HUES6 (cell line): ENCODE measurements at regions not wholly inside any gene's neighbourhood (a gene's known extent, or its start where the extent isn't known, plus 50 kb on each side); places are given as distances from the start of the nearest gene placed in this dataset.

Experiments used
- H3K27ac ChIP-seq: 2 replicates; pipeline ENCODE4 v1.7.0; 2013; ENCODE audit warnings: low read depth, mild to moderate bottlenecking, low read length, inconsistent platforms
- H3K27me3 ChIP-seq: 2 replicates; pipeline ENCODE4 v1.6.1; 2013; ENCODE audit warnings: low read length; ENCODE audit not compliant: control insufficient read depth, insufficient read depth
- H3K36me3 ChIP-seq: 2 replicates; pipeline ENCODE4 v1.6.1; 2013; ENCODE audit warnings: low read length; ENCODE audit not compliant: control insufficient read depth, insufficient read depth
- H3K4me1 ChIP-seq: 2 replicates; pipeline ENCODE4 v1.6.1; 2013; ENCODE audit warnings: low read length; ENCODE audit not compliant: control insufficient read depth, insufficient read depth
- H3K4me3 ChIP-seq: 2 replicates; pipeline ENCODE4 v1.5.1; 2013; ENCODE audit warnings: low read depth, low read length
- H3K9ac ChIP-seq: one replicate; pipeline ENCODE4 v1.6.1; 2013; ENCODE audit warnings: mild to moderate bottlenecking, low read length
- H3K9me3 ChIP-seq: 2 replicates; pipeline ENCODE4 v1.6.1; 2013; ENCODE audit warnings: low read depth, low read length; ENCODE audit not compliant: control insufficient read depth, insufficient read depth

DNA sequence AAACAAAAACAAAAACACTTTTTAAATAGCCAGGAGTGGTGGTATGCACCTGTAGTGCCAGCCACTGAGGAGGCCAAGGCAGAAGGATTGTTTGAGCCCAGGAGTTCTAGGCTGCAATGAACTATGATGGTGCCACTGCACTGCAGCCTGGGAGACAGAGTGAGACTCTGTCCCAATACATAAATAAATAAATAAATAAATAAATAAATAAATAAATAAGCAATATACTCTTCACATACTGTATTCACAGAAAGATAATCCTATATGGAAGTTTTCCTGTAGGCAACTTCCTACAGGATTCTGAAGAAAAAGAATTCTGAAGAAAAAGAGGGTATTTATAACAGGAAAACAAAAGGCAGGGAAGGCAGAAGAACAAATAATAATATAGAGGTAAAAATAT, 293.3 kb upstream of the GRIA3 start:
- H3K36me3 ChIP-seq, result no peaks in the 10 kb centered on the region
- no peaks in the 10 kb centered on the region for H3K9me3 ChIP-seq
- no peak overlapping the region for H3K4me3 ChIP-seq
- no peaks in the 10 kb centered on the region for H3K27me3 ChIP-seq
- H3K27ac ChIP-seq, result no peak overlapping the region
- no peak overlapping the region for H3K9ac ChIP-seq
- H3K4me1 ChIP-seq, result no peaks in the 10 kb centered on the region

DNA sequence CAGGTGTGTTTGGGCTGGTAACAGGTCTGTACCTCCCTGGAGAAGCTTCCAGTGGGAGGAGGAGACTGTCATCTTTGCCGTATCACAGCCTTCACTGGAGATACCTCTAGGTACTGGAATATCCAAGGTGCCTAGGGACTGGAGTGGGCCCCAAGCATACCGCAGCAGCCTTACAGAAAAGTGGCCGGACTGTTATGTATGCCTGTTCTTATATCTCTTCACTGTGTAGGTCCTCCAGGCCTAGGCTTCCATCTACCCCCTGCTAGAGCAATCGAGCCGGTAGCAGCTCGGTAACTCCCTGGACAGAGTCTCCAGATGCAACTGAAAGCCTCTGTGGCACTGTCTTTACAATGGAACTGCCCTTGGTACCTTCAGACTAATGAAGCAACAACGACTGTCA, 277.4 kb upstream of the GRIA3 start:
- Histone ChIP-seq H3K4me1 (no peaks in the 10 kb centered on the region), H3K36me3 (no peaks in the 10 kb centered on the region), H3K27ac (no peak overlapping the region), H3K9me3 (0 out of 2 replicates have a peak, but pooled peaks cover 16% of the 10 kb centered on the region), H3K4me3 (no peak overlapping the region), H3K9ac (no peak overlapping the region), H3K27me3 (no peaks in the 10 kb centered on the region; the same call in 1 of the 2 replicates)

DNA sequence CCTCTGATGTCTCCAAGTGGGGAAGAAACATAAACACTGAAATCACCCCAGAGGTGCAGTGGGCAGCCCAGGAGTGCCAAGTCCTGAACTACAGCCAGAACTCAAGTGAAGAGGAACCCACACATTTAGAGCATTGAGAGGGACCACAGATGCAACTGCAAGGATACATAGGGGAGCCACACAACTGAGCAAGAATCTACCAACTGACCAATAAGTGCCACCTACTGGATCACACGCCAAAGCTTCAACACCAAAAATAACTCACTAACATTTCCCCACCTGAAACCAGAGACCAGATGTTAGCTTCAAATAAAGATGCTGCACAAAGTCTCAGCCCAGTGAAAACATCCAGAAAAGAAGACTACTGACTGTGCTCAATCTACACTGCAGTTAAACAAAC, 276.7 kb upstream of the GRIA3 start:
- Histone ChIP-seq H3K4me1 (no peaks in the 10 kb centered on the region), H3K9ac (no peak overlapping the region), H3K9me3 (0 out of 2 replicates have a peak, but pooled peaks cover 16% of the 10 kb centered on the region), H3K27ac (no peak overlapping the region), H3K4me3 (no peak overlapping the region), H3K27me3 (no peaks in the 10 kb centered on the region; the same call in 1 of the 2 replicates), H3K36me3 (no peaks in the 10 kb centered on the region)

- no peaks in the 10 kb centered on the region; the same call in 1 of the 2 replicates for H3K27me3 ChIP-seq
- no peaks in the 10 kb centered on the region for H3K36me3 ChIP-seq
- H3K4me1 ChIP-seq, result no peaks in the 10 kb centered on the region
- H3K9ac ChIP-seq, result no peak overlapping the region
- no peak overlapping the region for H3K4me3 ChIP-seq
- H3K9me3 ChIP-seq, result 0 out of 2 replicates have a peak, but pooled peaks cover 15% of the 10 kb centered on the region
- no peak overlapping the region for H3K27ac ChIP-seq
Measured at GRCh38 chrX:122910697-122911096, 273.4 kb upstream of the GRIA3 start.

GRCh38 chrX:122913134-122913533, 270.9 kb upstream of the GRIA3 start:
- H3K4me3 ChIP-seq, result no peak overlapping the region
- no peak overlapping the region for H3K27ac ChIP-seq
- H3K27me3 ChIP-seq, result no peaks in the 10 kb centered on the region; the same call in 1 of the 2 replicates

GRCh38 chrX:122913764-122914163, 270.3 kb upstream of the GRIA3 start:
- Histone ChIP-seq H3K27me3 (no peaks in the 10 kb centered on the region; the same call in 1 of the 2 replicates), H3K4me1 (no peaks in the 10 kb centered on the region), H3K4me3 (no peak overlapping the region)

More at GRCh38 chrX:122913134-122913533, 270.9 kb upstream of the GRIA3 start:
- H3K4me1 ChIP-seq, result no peaks in the 10 kb centered on the region
- 0 out of 2 replicates have a peak, but pooled peaks cover 13% of the 10 kb centered on the region for H3K9me3 ChIP-seq
- H3K36me3 ChIP-seq, result no peaks in the 10 kb centered on the region
- no peak overlapping the region for H3K9ac ChIP-seq

GRCh38 chrX:122914256-122914655, 269.8 kb upstream of the GRIA3 start:
- Histone ChIP-seq H3K4me3 (no peak overlapping the region), H3K27ac (no peak overlapping the region), H3K9ac (no peak overlapping the region), H3K27me3 (no peaks in the 10 kb centered on the region; the same call in 1 of the 2 replicates), H3K4me1 (no peaks in the 10 kb centered on the region), H3K9me3 (0 out of 2 replicates have a peak, but pooled peaks cover 9% of the 10 kb centered on the region), H3K36me3 (no peaks in the 10 kb centered on the region)

More at GRCh38 chrX:122913764-122914163, 270.3 kb upstream of the GRIA3 start:
- H3K27ac ChIP-seq, result no peak overlapping the region
- H3K9me3 ChIP-seq, result 0 out of 2 replicates have a peak, but pooled peaks cover 13% of the 10 kb centered on the region
- H3K9ac ChIP-seq, result no peak overlapping the region
- H3K36me3 ChIP-seq, result no peaks in the 10 kb centered on the region

DNA sequence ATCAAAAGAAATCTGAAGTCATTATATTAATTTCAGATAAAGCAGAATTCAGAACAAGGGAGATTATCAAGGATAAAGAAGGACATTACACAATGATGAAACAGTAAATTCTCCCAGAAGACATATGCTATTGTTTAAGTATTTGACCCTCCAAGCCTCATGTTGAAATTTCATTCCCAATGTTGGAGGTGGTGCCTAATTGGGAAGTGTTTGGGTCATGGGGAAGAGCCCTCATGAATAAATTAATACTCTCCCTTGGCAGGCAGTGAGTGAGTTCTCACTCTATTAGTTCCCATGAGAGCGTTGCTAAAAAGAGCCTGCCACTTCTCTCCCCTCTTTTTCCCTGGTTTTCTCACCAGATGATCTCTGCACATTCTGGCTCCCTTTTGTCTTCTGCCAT, 249.9 kb upstream of the GRIA3 start:
- no peak overlapping the region for H3K4me3 ChIP-seq
- H3K4me1 ChIP-seq, result peaks cover 14% of the 10 kb centered on the region
- no peaks in the 10 kb centered on the region for H3K27me3 ChIP-seq
- peaks cover 4% of the 10 kb centered on the region; the same call in 1 of the 2 replicates for H3K9me3 ChIP-seq
- no peak overlapping the region for H3K27ac ChIP-seq
- H3K9ac ChIP-seq, result no peak overlapping the region
- no peaks in the 10 kb centered on the region for H3K36me3 ChIP-seq

GRCh38 chrX:122940199-122940598, 243.9 kb upstream of the GRIA3 start:
- H3K4me1 ChIP-seq, result no peaks in the 10 kb centered on the region
- no peaks in the 10 kb centered on the region for H3K9me3 ChIP-seq
- H3K27ac ChIP-seq, result no peak overlapping the region
- H3K27me3 ChIP-seq, result no peaks in the 10 kb centered on the region
- H3K9ac ChIP-seq, result no peak overlapping the region
- H3K4me3 ChIP-seq, result no peak overlapping the region
- no peaks in the 10 kb centered on the region for H3K36me3 ChIP-seq

- Histone ChIP-seq H3K9me3 (no peaks in the 10 kb centered on the region), H3K27me3 (no peaks in the 10 kb centered on the region; the same call in 1 of the 2 replicates), H3K27ac (no peak overlapping the region), H3K4me1 (no peaks in the 10 kb centered on the region), H3K9ac (no peak overlapping the region), H3K4me3 (no peak overlapping the region), H3K36me3 (no peaks in the 10 kb centered on the region)
Measured at GRCh38 chrX:122941806-122942205, 242.3 kb upstream of the GRIA3 start.

DNA sequence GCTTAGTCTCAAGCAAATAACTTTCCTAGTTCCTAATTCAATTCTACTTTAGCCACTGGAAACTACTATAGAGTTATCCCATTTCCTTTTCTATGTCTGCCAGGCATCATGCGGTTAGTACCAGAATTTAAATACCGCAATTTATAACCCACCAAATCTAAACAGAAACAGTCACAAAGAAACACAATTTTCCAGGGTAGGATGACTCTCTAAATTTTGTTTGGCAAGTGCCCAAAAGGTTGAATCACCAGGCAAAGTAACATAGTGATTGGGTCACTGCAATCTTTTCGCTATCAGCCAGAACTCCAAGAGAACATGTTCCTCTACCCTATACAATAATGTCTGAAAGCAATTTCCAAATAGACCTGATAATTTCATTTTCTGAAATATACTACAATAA, 240.2 kb upstream of the GRIA3 start:
- no peaks in the 10 kb centered on the region; the same call in 1 of the 2 replicates for H3K27me3 ChIP-seq
- H3K4me3 ChIP-seq, result no peak overlapping the region
- H3K36me3 ChIP-seq, result no peaks in the 10 kb centered on the region
- no peaks in the 10 kb centered on the region for H3K9me3 ChIP-seq
- H3K9ac ChIP-seq, result no peak overlapping the region
- no peaks in the 10 kb centered on the region for H3K4me1 ChIP-seq
- no peak overlapping the region for H3K27ac ChIP-seq
